Mucosa of descending colon (tissue), 3 donors: ENCODE measurements at regions not wholly inside any gene's neighbourhood (a gene's known extent, or its start where the extent isn't known, plus 50 kb on each side); places are given as distances from the start of the nearest gene placed in this dataset.
"Not testable (repeated sequence)": the region's sequence is repeated elsewhere in the genome, so short reads cannot be mapped to it uniquely, and the experiment has no call there.

Experiments
- ATAC-seq: fragments of 200-7000 bp; cut with Tn5 transposase; one replicate; pipeline ENCODE4 v1.9.1; 2020; ENCODE audit warnings: mild to moderate bottlenecking, moderate library complexity
- DNase-seq, 3 donors: peaks; one replicate each; pipeline ENCODE4 v3.0.0-alpha.2; 2020
- H3K36me3 ChIP-seq: fragments of 200-600 bp; one replicate; pipeline ENCODE4 v1.8.0; 2021; ENCODE audit warnings: low read depth, mild to moderate bottlenecking
- H3K4me1 ChIP-seq: fragments of 200-600 bp; one replicate; pipeline ENCODE4 v1.8.0; 2021; ENCODE audit warnings: low read depth, mild to moderate bottlenecking
- H3K4me3 ChIP-seq: fragments of 200-600 bp; one replicate; pipeline ENCODE4 v1.8.0; 2021; ENCODE audit warnings: mild to moderate bottlenecking
- H3K9me3 ChIP-seq: fragments of 200-600 bp; one replicate; pipeline ENCODE4 v1.8.0; 2021; ENCODE audit warnings: mild to moderate bottlenecking
- intact Hi-C, 2 donors: fragments of 100-400 bp; cut with DNase I in 1 of 2; cut with micrococcal nuclease in 1 of 2; formaldehyde crosslinking; loops; one replicate each; pipeline versions ENCODE4 v1.11.0 to v1.11.1; 2022; cut with DNase I, micrococcal nuclease
- TF ChIP-seq, protein P1 (sequence below): fragments of 200-600 bp; IDR thresholded peaks from one replicate; pipeline ENCODE4 v1.8.0; 2022; ENCODE audit warnings: antibody characterized with exemption, mild to moderate bottlenecking
- donor health status: DM: no; HTN: no; CAD: no; lungs with moderate emphysema.
- donor health status: DM: no; HTN: no; CAD: no.
- donor health status: DM: no; HTN: yes; CAD: no.

DNA sequence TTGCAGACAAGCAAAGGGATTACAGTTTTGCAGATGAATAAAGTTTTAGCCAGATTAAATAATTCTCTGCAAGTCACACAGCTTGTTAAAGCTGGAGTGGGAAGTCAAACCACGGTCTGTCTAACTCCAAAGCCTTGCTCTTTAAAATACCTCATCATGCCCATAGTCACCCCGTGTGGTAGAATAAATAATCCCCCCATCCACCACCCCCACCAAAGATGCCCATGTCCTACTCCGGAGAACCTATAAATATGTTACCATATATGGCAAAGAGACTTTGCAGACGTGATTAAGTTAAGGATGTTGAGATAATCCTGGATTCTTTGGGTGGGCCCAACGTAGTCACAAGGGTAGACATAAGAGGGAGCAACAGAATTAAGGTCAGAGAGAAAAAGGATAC, 118.7 kb downstream of the BEND2 start:
- no peaks in the 10 kb centered on the region for H3K36me3 ChIP-seq
- TF ChIP-seq, protein P1, sequence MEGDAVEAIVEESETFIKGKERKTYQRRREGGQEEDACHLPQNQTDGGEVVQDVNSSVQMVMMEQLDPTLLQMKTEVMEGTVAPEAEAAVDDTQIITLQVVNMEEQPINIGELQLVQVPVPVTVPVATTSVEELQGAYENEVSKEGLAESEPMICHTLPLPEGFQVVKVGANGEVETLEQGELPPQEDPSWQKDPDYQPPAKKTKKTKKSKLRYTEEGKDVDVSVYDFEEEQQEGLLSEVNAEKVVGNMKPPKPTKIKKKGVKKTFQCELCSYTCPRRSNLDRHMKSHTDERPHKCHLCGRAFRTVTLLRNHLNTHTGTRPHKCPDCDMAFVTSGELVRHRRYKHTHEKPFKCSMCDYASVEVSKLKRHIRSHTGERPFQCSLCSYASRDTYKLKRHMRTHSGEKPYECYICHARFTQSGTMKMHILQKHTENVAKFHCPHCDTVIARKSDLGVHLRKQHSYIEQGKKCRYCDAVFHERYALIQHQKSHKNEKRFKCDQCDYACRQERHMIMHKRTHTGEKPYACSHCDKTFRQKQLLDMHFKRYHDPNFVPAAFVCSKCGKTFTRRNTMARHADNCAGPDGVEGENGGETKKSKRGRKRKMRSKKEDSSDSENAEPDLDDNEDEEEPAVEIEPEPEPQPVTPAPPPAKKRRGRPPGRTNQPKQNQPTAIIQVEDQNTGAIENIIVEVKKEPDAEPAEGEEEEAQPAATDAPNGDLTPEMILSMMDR = no peak
- intact Hi-C loops = no loop called here
- DNase-seq (no peak), ATAC-seq (no peak)
- H3K4me1 ChIP-seq = no peaks in the 10 kb centered on the region
- no peak overlapping the region for H3K4me3 ChIP-seq
- no peaks in the 10 kb centered on the region for H3K9me3 ChIP-seq

DNA sequence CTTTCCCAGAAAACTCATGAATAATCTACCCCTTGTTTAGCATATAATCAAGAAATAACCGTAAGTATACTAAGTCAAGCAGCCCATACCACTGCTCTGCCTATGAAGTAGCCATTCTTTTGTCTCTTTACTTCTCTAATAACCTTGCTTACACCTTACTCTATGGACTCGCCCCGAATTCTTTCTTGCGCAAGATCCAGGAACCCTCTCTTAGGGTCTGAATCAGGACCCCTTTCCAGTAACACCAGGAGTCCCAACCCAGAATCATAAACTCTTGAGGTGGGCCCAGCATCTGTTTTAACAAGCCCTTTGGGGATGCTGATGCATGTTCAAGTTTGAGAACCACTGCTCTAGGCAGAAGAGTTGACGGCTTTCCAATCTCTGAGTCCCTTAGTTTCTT, 119.6 kb downstream of the BEND2 start:
- ATAC-seq (no peak), DNase-seq (no peak)
- intact Hi-C loops = no loop called here
- H3K4me3 ChIP-seq = no peak overlapping the region
- no peaks in the 10 kb centered on the region for H3K36me3 ChIP-seq
- no peaks in the 10 kb centered on the region for H3K4me1 ChIP-seq
- no peaks in the 10 kb centered on the region for H3K9me3 ChIP-seq
- TF ChIP-seq, protein P1 = no peak

DNA sequence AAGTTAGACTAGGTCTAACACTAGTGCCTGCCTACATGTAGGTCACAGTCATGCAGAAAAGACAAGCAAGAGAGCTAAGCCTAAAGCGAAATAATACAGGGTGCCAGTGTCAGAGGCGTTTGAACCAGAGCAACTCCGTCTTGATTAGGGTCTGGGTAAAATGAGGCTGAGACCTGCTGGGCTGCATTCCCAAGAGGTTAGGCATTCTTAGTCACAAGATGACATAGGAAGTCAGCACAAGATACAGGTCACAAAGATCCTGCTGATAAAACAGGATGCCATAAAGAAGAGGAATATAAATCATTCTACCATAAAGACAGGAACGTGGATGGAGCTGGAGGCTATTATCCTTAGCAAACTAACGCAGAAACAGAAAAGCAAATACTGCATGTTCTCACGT, 120.9 kb downstream of the BEND2 start:
- no peak overlapping the region for H3K4me3 ChIP-seq
- no peak for DNase-seq
- intact Hi-C loops = no loop called here
- H3K4me1 ChIP-seq = no peaks in the 10 kb centered on the region
- no peak for ATAC-seq
- TF ChIP-seq, protein P1 = no peak
- H3K36me3 ChIP-seq = no peaks in the 10 kb centered on the region
- H3K9me3 ChIP-seq = no peaks in the 10 kb centered on the region

DNA sequence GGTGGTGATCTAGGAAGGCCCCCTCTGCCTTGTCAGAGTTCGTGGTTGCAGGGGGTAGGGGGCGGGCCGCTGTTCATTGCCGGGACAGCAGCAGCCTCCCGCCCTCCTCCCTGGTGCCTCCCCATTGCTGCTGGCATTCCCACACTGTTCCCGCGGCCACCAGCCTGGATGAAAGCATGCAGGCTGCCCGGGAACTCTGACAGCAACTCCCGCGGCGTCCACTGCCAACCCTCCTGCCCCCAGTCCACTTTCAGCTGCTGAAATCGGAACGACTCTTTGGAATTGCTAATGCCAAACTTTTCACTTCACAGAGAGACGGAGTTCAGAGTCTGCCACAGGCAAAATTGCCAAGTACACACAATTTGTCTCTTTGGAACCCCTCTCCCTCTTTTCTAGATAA, 121.9 kb downstream of the BEND2 start:
- ATAC-seq = no peak
- intact Hi-C loops = no loop called here
- H3K4me1 ChIP-seq = no peaks in the 10 kb centered on the region

DNA sequence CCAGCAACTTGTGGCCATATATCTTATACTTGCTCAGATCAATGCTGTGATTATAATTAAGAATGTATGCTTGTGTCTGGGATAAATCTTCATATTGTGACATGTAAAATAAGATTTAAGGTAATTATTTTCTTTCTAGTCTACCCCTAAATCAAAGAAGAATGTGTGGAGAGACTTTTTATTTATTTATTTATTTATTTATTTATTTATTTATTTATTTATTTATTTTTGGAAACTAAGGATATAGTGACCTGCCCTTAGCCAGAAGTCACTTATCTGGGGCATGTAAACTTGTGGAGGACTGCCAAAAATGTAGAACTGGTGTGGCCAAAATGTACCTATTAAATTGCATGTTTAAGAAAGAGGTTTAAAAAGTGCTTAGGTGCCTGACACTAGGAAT, 144.3 kb downstream of the BEND2 start:
- H3K36me3 ChIP-seq = no peaks in the 10 kb centered on the region
- ATAC-seq (no peak), DNase-seq (no peak)
- TF ChIP-seq, protein P1 = no peak
- H3K9me3 ChIP-seq = no peaks in the 10 kb centered on the region
- intact Hi-C loops = no loop called here
- H3K4me3 ChIP-seq = no peak overlapping the region
- H3K4me1 ChIP-seq = no peaks in the 10 kb centered on the region

More for the DNA sequence above, 121.9 kb downstream of the BEND2 start:
- Histone ChIP-seq H3K9me3 (no peaks in the 10 kb centered on the region), H3K4me3 (no peak overlapping the region), H3K36me3 (no peaks in the 10 kb centered on the region)
- DNase-seq = no peak
- TF ChIP-seq, protein P1 = no peak

DNA sequence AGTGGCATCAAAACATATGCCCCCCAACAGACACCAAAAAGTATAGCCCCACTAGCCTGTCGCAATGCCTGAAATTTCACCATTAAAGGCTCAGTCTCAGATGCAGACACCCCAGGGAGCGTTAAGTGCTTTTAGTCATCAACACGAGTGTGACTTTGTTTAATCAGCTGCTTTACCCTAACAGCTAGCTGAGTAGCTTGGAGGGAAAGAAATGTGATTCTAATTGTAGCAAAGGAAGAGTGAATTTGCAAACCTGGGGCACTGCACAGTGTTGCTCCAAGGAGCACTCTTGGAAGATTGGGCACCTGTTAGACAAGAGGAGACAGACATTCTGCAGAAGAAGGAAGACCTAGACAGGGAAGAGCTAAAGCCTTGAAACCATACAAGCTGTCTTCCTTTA, 145.1 kb downstream of the BEND2 start:
- no peaks in the 10 kb centered on the region for H3K36me3 ChIP-seq
- intact Hi-C loops = no loop called here
- ATAC-seq = no peak
- H3K9me3 ChIP-seq = no peaks in the 10 kb centered on the region
- H3K4me3 ChIP-seq = no peak overlapping the region
- no peaks in the 10 kb centered on the region for H3K4me1 ChIP-seq
- TF ChIP-seq, protein P1 = no peak
- no peak for DNase-seq

DNA sequence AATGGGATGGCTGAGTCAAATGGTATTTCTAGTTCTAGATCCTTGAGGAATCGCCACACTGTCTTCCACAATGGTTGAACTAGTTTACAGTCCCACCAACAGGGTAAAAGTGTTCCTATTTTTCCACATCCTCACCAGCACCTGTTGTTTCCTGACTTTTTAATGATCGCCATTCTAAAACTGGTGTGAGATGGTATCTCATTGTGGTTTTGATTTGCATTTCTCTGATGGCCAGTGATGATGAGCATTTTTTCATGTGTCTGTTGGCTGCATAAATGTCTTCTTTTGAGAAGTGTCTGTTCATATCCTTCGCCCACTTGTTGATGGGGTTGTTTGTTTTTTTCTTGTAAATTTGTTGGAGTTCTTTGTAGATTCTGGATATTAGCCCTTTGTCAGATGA, 152.6 kb downstream of the BEND2 start:
- ATAC-seq, intact Hi-C loops, DNase-seq, H3K36me3 ChIP-seq, H3K4me3 ChIP-seq, H3K9me3 ChIP-seq, H3K4me1 ChIP-seq: not testable (repeated sequence)
